ENCODE measurements at regions not wholly inside any gene's neighbourhood (a gene's known extent, or its start where the extent isn't known, plus 50 kb on each side); places are given as distances from the start of the nearest gene placed in this dataset.
A peak's percentile ranks its signal among the peaks of the same experiment; 100 is the strongest.

DNA sequence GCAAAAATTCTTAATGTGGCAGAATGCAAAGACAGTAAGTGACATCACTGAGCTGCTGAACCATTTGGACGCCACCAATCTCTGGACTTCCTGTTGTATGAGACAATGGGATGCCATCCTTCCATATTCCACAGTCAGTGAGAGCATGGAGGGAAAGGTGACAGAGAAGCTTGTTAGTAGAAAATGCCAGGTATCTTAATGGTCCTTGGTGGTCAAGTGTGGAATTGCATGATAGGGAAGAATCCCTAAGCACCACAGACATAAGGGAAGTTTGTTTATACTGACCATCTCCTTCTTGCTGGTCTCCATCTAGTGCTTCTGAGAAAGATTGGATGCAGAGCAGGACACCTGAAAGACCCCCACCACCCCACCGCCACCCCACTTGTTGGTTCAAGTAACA, 1410.0 kb upstream of the TMEM132C start:
- H3K79me2 ChIP-seq (replicated peaks; ENCODE audit: insufficient read depth), result no peaks in the 10 kb centered on the region
- Mint-ChIP-seq H3K4me1 (no peaks in the 10 kb centered on the region), H3K9me3 (peaks cover 93% of the 10 kb centered on the region), H3K36me3 (ENCODE audit: low read depth) (peaks cover 26% of the 10 kb centered on the region), H3K27ac (no peak overlapping the region), H3K4me3 (no peak overlapping the region), H3K27me3 (ENCODE audit: insufficient read depth, low read depth, poor library complexity) (peaks cover 2% of the 10 kb centered on the region)
- H3F3A ChIP-seq (replicated peaks; ENCODE audit: low read depth), result no peaks in the 10 kb centered on the region
- H3K36me3 ChIP-seq (ENCODE audit: insufficient read depth), result no peaks in the 10 kb centered on the region
- H3K27me3 ChIP-seq (ENCODE audit: insufficient read depth), result no peaks in the 10 kb centered on the region
- no peaks in the 10 kb centered on the region for H3K9me2 ChIP-seq (ENCODE audit: insufficient read depth)
- no peak overlapping the region for H3K27ac ChIP-seq (ENCODE audit: low read depth)
- H3K4me2 ChIP-seq, result no peak overlapping the region
- TF ChIP-seq CREB1 (CRISPR knock-in tag; IDR thresholded peaks at IDR 0.05; ENCODE audit: low read depth), result no peak
- no peak for TF ChIP-seq STAT1 (IDR thresholded peaks at IDR 0.05; ENCODE audit: unreplicated experiment)
- no peak for TF ChIP-seq ZNF331 (CRISPR knock-in tag; IDR thresholded peaks at IDR 0.05; ENCODE audit: low read depth)
- TF ChIP-seq, protein P1, sequence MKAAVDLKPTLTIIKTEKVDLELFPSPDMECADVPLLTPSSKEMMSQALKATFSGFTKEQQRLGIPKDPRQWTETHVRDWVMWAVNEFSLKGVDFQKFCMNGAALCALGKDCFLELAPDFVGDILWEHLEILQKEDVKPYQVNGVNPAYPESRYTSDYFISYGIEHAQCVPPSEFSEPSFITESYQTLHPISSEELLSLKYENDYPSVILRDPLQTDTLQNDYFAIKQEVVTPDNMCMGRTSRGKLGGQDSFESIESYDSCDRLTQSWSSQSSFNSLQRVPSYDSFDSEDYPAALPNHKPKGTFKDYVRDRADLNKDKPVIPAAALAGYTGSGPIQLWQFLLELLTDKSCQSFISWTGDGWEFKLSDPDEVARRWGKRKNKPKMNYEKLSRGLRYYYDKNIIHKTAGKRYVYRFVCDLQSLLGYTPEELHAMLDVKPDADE (IDR thresholded peaks at IDR 0.05), result no peak
- no peak for TF ChIP-seq NANOG (IDR thresholded peaks at IDR 0.05; ENCODE audit: borderline replicate concordance)
- TF ChIP-seq, protein P2, sequence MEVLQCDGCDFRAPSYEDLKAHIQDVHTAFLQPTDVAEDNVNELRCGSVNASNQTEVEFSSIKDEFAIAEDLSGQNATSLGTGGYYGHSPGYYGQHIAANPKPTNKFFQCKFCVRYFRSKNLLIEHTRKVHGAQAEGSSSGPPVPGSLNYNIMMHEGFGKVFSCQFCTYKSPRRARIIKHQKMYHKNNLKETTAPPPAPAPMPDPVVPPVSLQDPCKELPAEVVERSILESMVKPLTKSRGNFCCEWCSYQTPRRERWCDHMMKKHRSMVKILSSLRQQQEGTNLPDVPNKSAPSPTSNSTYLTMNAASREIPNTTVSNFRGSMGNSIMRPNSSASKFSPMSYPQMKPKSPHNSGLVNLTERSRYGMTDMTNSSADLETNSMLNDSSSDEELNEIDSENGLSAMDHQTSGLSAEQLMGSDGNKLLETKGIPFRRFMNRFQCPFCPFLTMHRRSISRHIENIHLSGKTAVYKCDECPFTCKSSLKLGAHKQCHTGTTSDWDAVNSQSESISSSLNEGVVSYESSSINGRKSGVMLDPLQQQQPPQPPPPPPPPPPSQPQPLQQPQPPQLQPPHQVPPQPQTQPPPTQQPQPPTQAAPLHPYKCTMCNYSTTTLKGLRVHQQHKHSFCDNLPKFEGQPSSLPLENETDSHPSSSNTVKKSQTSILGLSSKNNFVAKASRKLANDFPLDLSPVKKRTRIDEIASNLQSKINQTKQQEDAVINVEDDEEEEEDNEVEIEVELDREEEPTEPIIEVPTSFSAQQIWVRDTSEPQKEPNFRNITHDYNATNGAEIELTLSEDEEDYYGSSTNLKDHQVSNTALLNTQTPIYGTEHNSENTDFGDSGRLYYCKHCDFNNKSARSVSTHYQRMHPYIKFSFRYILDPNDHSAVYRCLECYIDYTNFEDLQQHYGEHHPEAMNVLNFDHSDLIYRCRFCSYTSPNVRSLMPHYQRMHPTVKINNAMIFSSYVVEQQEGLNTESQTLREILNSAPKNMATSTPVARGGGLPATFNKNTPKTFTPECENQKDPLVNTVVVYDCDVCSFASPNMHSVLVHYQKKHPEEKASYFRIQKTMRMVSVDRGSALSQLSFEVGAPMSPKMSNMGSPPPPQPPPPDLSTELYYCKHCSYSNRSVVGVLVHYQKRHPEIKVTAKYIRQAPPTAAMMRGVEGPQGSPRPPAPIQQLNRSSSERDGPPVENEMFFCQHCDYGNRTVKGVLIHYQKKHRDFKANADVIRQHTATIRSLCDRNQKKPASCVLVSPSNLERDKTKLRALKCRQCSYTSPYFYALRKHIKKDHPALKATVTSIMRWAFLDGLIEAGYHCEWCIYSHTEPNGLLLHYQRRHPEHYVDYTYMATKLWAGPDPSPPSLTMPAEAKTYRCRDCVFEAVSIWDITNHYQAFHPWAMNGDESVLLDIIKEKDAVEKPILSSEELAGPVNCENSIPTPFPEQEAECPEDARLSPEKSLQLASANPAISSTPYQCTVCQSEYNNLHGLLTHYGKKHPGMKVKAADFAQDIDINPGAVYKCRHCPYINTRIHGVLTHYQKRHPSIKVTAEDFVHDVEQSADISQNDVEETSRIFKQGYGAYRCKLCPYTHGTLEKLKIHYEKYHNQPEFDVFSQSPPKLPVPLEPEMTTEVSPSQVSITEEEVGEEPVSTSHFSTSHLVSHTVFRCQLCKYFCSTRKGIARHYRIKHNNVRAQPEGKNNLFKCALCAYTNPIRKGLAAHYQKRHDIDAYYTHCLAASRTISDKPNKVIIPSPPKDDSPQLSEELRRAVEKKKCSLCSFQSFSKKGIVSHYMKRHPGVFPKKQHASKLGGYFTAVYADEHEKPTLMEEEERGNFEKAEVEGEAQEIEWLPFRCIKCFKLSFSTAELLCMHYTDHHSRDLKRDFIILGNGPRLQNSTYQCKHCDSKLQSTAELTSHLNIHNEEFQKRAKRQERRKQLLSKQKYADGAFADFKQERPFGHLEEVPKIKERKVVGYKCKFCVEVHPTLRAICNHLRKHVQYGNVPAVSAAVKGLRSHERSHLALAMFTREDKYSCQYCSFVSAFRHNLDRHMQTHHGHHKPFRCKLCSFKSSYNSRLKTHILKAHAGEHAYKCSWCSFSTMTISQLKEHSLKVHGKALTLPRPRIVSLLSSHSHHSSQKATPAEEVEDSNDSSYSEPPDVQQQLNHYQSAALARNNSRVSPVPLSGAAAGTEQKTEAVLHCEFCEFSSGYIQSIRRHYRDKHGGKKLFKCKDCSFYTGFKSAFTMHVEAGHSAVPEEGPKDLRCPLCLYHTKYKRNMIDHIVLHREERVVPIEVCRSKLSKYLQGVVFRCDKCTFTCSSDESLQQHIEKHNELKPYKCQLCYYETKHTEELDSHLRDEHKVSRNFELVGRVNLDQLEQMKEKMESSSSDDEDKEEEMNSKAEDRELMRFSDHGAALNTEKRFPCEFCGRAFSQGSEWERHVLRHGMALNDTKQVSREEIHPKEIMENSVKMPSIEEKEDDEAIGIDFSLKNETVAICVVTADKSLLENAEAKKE (CRISPR knock-in tag; IDR thresholded peaks at IDR 0.05), result no peak
- TF ChIP-seq, protein P3, sequence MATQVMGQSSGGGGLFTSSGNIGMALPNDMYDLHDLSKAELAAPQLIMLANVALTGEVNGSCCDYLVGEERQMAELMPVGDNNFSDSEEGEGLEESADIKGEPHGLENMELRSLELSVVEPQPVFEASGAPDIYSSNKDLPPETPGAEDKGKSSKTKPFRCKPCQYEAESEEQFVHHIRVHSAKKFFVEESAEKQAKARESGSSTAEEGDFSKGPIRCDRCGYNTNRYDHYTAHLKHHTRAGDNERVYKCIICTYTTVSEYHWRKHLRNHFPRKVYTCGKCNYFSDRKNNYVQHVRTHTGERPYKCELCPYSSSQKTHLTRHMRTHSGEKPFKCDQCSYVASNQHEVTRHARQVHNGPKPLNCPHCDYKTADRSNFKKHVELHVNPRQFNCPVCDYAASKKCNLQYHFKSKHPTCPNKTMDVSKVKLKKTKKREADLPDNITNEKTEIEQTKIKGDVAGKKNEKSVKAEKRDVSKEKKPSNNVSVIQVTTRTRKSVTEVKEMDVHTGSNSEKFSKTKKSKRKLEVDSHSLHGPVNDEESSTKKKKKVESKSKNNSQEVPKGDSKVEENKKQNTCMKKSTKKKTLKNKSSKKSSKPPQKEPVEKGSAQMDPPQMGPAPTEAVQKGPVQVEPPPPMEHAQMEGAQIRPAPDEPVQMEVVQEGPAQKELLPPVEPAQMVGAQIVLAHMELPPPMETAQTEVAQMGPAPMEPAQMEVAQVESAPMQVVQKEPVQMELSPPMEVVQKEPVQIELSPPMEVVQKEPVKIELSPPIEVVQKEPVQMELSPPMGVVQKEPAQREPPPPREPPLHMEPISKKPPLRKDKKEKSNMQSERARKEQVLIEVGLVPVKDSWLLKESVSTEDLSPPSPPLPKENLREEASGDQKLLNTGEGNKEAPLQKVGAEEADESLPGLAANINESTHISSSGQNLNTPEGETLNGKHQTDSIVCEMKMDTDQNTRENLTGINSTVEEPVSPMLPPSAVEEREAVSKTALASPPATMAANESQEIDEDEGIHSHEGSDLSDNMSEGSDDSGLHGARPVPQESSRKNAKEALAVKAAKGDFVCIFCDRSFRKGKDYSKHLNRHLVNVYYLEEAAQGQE (IDR thresholded peaks at IDR 0.05; ENCODE audit: unreplicated experiment), result no peak
- TF ChIP-seq POLR2AphosphoS5 (IDR thresholded peaks at IDR 0.05; ENCODE audit: low read depth), result no peak
- TF ChIP-seq, protein P4, sequence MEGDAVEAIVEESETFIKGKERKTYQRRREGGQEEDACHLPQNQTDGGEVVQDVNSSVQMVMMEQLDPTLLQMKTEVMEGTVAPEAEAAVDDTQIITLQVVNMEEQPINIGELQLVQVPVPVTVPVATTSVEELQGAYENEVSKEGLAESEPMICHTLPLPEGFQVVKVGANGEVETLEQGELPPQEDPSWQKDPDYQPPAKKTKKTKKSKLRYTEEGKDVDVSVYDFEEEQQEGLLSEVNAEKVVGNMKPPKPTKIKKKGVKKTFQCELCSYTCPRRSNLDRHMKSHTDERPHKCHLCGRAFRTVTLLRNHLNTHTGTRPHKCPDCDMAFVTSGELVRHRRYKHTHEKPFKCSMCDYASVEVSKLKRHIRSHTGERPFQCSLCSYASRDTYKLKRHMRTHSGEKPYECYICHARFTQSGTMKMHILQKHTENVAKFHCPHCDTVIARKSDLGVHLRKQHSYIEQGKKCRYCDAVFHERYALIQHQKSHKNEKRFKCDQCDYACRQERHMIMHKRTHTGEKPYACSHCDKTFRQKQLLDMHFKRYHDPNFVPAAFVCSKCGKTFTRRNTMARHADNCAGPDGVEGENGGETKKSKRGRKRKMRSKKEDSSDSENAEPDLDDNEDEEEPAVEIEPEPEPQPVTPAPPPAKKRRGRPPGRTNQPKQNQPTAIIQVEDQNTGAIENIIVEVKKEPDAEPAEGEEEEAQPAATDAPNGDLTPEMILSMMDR (conservative IDR thresholded peaks at IDR 0.05; ENCODE audit: low read depth in 2 of 2), result no peak; a peak in 1 of 4 replicates
- no peak for TF ChIP-seq EZH2 (IDR thresholded peaks at IDR 0.05; ENCODE audit: low read depth, unreplicated experiment)
- no peak for TF ChIP-seq ZNF114 (CRISPR knock-in tag; IDR thresholded peaks at IDR 0.05)
- TF ChIP-seq EZH2phosphoT487 (IDR thresholded peaks at IDR 0.05; ENCODE audit: unreplicated experiment), result no peak
- no peak for TF ChIP-seq JUNB (IDR thresholded peaks at IDR 0.05; ENCODE audit: unreplicated experiment)
- DNase-seq (ENCODE audit: low spot score), result peak; percentile 3
- no peak overlapping the region for H3K4me3 ChIP-seq
- H3K4me1 ChIP-seq (ENCODE audit: insufficient read depth), result no peaks in the 10 kb centered on the region
- H2AFZ ChIP-seq, result no peak overlapping the region
- ATAC-seq, result no peak
- no peaks in the 10 kb centered on the region for H4K20me1 ChIP-seq (replicated peaks; ENCODE audit: insufficient read depth)
